Inflammatory macrophage (primary cell): ENCODE measurements at regions not wholly inside any gene's neighbourhood (a gene's known extent, or its start where the extent isn't known, plus 50 kb on each side); places are given as distances from the start of the nearest gene placed in this dataset.
"Not testable (repeated sequence)": the region's sequence is repeated elsewhere in the genome, so short reads cannot be mapped to it uniquely, and the experiment has no call there.

Experiments used
- DNase-seq, 2 donors: peaks; one replicate each; pipeline ENCODE4 v3.0.0-alpha.2; 2020 to 2022

DNA sequence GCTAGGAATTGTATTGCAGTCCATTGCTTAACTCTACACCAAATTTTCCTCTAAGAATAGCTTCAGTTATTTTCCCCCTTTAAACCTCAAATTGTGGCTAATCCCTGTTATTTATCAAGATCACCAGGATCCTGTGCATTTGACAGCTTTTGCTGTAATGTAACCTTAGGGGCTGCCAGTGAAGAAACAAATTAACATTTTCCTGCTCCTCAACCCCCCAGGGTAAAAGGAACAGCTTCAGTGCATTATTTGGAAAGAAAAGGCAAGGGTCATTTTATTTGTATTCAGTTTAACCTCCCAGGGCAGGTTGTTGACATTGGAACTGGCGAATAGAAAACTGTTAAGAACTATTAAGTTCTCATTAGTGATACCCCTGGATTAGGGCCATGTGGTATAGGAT, 57.0 kb downstream of the PCDH20 start:
- DNase-seq = no peak

DNA sequence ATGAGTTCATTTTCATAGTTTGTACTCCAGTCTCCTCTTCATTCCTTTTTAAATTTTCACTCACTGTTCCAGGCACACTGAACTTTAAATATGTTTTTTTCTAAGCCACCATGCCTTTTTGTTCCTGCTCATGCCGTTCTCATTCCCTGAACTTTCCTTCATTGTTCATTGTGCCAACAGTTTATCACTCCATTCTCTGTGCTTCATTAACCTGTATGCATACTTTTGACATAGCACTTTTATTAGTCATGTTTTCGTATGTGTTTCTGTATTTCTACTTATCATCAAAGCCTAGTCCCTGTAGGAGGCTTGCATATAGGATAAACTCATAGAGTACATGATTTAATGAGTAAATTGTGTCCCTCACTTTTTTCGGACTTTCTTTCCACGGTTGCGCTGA, 65.3 kb downstream of the PCDH20 start:
- DNase-seq = no peak

DNA sequence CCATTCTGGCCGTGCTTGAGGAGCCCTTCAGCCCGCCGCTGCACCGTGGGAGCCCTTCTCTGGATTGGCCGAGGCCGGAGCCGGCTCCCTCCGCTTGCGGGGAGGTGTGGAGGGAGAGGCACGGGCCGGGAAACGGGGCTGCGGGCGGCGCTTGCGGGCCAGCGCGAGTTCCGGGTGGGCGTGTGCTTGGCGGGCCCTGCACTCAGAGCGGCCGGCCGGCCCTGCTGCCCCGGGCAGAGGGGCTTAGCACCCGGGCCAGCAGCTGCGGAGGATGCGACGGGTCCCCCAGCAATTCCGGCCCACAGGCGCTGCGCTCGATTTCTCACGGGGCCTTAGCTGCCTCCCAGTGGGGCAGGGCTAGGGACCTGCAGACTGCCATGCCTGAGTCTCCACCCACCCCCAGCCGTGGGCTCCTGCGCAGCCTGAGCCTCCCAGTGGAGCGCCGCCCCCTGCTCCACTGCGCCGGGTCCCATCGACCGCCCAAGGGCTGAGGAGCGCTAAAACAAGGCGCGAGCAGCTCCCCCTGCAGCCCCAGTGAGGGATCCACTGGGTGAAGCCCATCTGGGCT, 76.5 kb downstream of the PCDH20 start:
- no peak for DNase-seq

DNA sequence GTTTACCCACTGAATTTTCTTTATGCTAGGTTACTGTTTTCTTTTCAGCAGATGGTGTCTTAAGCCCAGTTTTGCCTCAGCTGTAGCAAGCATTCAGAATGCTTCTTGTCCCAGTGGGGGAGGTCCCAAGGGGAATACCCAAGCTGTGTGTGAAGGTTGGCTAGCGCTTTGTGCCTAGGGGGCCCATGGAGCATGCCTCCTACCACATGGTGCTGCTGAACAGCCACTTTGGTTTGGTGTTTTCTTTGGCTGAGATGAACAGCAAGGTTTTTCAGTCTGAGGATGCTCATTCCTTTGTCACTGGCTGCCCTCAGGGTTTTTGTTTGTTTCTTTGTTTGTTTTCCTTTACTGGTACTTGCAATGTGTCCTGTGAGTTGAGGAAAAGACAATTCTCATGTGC, 99.0 kb downstream of the PCDH20 start:
- no peak for DNase-seq

DNA sequence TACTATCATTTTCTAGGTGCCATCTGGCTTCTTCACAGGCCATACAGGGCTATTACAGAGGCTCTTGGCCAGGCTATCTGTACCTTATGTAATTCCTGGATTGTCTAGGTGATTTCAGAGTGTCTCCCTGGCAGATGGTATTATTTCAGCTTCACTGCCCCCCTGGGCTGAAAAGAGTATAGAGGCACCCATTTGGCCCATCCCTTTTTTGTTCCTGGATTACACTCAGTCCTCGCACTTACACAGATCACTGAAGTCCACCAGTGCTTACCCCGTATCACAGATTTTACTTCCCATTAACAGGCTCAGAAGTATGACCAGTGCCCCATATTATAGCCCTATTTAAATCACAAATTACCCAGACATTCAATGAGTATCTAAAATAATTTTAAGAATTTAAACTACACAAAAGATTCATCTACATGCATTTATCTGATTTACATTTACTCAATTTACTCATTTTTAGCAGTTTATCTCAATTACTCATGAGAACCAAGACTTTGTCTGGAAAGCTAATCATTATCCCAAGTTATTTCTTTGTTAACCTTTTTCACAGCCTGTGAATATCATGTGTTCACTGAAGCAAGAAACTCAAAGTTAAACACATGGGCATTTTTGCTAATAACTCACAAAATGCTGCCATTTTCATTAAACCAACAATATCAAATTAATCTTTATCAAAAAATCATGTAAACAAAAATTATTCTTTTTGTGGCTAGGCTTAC, 121.0 kb downstream of the PCDH20 start:
- DNase-seq = no peak

DNA sequence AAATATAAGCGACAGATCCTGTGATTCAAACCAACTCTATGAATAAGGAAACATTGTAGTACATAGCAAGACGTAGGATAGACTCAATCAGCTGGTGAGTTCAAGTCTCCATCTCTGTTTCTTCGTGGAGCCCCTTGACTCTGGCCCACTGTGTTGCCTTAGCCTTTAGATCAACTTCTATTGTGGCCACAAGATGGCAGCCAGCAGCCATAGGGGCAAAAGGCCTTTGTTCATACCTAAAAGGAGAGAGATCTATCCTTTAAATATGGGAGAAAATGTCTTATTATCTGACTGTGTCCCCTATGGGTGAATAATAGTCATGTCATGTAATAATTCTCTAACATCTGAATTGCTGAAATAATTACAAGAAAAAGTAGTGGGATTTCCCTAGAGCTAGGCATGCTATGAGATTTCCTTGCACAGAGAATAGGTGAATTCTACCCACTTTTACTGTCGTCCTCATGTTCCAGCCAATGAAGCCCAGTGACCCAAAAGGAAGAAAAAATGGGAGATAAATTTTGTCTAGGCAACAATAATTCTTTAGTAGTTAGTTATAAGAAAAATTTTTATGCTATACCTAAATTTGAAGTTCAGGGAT, 129.4 kb downstream of the PCDH20 start:
- no peak for DNase-seq

DNA sequence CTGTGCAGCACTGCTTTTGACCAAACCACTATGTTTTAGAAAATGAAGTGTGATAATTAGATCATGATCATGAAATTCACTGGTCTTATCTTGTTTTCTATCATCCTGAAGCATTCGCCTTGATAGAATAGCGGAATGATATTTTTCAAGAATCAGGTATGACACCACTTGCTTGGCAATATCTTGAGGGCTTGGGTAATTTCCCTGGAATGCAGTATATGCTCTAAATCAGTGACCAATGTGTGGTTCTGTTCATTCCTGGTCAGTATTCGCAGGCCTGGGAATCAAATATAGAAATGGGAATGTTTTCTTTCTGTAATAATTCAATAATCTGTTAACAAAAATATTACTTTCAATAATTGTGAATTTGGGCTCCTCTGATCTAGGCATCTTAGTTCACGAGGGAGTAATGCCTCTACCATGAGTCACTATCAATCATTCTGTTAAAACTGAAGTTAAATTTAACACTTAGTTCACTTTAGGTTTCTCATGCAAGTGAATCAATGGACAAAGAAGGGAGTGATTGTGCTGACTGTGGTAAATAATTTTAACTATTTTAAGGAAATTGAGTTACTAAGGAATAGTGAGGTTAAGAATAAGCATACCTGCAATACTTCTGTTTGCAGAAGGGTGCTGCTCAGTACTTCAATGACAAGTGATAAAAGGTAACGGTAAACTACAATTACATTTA, 137.9 kb downstream of the PCDH20 start:
- DNase-seq = no peak

DNA sequence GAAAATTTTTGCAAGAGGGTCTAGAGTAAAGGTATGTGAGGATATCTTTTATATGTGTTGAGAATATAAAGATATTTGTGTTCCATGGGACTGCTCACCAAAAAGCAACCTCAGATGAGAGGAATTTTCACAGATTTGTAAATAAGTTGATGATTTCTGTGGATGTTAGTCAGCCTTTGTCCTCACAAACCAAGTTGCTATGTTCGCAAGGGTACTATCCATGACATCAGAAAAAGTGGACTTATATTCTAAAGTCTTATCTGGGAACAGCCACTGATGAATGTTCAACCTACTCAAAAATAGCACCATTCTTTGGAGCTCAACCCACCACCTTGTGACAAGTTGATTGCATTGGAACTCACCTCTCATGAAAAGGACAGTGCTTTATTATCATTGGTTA, 138.6 kb downstream of the PCDH20 start:
- no peak for DNase-seq

DNA sequence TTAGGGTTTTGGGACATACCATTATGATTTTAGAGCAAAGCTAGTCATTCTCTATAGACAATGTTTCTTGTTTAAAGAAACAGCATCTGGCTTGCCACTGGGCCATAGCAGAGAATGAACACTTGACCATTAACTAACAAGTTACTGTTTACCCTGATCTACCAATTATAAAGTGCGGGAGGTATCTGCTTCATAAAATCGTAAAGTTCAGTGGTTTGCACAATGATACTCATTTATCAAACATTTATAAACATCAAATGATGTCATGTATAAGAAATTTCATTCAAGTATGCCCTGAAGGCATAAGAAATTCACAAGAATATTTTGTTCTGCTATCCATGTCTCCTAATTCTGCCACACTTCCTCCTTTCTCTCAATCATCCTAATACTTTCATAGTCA, 139.2 kb downstream of the PCDH20 start:
- DNase-seq = no peak

DNA sequence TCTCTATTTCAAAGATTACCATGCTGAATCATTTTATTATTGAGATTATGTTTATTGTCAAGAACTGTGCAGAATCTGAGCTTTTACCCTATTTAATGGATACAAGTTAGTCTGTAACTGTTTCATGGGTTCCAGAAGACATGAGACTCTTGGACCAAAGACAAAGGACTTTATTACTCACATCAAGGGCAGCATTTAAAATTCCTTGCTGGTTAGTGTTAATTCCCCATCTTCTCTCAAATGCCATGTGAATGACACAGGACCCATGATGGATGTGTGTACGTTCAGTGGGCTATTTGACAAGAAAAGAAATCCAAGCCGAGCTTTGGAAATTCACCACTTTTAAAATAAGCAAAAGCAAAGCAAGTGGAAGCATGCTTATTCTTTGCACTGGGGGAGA, 139.9 kb downstream of the PCDH20 start:
- DNase-seq = no peak

DNA sequence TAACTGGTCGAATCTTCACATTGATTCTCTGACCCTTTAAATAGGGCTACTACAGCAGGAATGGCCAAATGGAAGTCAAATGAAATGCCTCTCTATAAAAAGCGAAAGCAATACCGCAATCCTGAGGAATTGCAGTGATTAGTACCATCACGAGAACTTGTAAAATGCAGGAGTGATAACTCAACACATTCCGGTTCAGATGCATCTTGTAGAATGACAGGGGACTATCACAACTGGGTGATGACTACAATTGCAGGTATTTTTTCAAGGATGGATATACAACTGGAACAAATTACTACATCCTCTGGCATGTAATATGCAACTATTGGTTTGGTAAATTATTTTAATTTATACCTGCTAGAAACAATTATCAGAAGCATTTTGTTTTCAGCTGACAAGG, 140.4 kb downstream of the PCDH20 start:
- DNase-seq = no peak

DNA sequence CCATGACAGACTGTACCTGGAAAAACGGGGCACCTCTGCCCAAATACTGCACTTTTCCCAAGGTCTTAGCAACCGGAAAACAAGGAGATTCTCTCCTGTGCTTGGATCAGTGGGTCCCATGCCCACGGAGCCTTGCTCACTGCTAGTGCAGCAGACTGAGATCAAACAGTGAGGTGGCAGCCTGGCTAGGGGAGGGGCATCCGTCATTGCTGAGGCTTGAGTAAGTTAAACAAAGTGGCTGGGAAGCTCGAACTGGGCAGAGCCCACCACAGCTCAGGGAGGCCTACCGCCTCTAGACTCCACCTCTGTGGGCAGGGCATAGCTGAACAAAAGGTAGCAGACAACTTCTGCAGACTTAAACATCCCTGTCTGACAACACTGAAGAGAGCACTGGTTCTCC, 148.8 kb downstream of the PCDH20 start:
- DNase-seq = not testable (repeated sequence)

DNA sequence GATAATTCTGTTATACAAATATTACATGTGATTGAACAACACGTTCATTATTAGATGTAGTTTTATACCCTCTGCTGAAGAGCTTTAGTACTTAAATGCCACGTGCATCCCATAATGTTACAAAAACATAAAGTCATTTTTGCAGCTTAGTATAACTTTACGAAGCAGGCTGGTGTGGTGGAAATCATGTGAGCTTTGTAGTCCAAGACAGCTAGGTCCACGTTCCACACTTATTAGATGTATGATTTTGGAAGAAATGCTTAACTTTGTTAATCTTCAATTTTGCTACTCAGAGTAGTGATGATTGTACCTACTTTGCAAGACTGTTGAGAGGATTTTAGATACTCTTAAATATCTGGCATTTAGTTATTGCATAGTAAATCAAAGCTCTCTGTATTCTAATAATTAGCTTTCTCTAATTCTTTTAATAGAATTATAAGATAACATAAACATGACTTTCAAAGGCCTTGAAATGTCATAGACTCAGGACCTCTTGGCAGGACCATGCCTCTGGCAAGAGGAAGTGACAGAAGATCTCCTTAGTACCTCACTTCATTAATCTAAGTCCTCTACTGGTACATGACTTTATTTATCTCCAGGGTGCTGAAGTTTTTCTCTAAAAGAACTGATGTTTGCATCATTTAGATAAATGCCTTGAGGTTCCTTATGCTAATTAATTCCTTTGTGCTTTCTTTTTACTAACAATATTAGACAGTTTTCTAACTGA, 153.7 kb downstream of the PCDH20 start:
- DNase-seq = no peak

DNA sequence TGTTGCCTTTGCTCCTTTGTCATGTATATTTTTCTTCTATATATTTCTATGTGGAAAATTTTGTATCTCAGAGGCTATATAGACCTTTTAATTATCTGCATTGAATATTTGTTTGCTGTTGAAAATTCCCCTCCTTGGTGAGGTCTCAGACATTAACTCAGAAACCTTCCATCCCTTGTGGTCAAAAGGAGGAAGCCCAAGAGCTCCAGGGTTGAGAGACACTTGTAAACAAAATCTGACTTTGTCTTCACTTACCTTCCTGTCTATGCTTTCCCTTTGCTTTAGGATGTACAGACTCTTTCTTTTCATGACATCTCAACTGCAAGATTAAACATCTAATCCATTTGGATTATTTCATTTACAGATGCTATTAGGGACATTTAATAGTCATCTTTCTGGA, 157.5 kb downstream of the PCDH20 start:
- DNase-seq = no peak

DNA sequence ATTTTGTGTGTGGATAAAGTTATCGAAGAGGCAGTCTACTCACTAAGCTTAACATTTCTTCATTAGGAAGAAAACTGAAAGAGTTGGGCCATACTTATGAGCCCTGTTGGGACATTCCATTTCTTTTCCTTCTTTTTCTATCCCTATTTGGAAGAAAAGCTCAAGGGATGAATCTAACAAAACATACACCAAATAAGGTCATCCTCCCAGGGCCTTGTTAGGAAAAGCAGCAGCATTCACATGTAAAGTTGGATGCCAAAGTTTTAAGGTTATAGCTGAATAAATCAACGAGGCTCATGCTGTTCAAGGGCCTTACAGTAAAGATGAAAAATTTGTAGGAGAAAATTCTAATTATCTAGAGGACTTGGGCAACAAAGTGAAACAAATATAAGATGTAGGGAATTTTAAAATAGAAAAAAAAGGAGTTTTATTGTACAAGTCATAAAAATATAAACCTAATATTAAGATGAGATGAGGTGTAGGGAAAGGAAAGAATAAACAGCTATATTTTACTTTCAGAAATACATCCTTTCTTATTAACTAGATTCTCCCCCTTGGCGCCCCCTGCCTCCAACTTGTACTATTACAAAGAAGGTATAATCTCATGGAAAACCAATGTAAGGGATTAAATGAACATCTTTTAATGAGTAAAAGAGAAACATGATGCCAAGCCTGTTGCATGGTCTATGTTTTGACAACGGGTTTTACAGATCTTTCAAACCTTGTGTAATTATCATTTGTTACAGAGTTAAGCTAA, 160.4 kb downstream of the PCDH20 start:
- DNase-seq = no peak

DNA sequence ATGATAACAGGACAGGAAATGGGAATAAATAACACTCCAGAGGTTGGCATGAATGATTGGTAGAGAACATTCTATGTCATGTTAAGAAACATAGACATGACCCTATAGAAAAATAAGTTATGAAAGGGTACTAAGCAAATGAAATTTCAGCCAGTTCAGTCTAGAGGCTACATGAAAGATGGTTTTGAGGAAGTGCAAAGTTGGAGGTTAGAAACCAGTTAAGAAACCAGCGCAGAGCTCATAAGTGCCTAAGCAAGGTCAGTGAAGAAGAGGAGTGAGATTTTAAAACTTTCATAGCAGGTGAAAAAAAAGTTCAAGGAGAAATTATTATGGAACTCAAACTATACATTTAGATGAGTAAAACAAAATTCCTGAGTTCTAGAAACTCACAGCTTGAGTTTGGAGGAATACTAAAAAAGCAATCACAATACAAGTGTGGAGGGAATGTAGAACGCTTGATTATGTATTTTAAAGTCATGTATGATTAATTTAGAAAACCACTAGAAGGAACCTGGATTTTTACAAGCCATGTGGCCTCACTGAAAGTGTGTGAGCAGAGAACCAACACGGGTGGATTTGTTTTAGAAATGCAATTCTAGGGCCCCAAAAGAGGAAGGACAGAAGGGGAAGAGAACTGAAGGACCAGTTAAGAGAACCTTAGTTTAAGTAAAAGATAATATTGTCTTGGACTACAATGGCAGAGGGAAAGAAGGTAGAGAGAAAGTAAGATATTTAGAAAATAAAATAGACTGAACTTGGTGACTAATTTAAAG, 162.4 kb downstream of the PCDH20 start:
- no peak for DNase-seq

DNA sequence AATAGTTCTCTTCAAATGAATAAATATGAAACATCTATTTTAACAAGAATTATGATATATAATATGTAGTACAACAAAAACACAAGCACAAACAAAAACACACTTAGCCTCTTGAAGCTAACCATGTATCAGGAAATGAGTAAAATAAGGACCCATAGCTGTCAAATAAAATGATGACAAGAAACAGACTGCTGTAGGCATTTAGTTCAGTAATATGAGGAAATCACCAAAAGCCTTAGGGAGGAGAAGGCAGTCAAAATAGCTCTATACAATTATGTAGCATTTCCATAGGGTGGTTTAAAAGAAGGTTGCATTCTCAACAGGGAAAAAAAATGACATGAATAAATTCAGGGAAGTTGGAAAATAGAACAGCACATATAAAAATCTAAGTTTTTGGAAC, 163.4 kb downstream of the PCDH20 start:
- no peak for DNase-seq

DNA sequence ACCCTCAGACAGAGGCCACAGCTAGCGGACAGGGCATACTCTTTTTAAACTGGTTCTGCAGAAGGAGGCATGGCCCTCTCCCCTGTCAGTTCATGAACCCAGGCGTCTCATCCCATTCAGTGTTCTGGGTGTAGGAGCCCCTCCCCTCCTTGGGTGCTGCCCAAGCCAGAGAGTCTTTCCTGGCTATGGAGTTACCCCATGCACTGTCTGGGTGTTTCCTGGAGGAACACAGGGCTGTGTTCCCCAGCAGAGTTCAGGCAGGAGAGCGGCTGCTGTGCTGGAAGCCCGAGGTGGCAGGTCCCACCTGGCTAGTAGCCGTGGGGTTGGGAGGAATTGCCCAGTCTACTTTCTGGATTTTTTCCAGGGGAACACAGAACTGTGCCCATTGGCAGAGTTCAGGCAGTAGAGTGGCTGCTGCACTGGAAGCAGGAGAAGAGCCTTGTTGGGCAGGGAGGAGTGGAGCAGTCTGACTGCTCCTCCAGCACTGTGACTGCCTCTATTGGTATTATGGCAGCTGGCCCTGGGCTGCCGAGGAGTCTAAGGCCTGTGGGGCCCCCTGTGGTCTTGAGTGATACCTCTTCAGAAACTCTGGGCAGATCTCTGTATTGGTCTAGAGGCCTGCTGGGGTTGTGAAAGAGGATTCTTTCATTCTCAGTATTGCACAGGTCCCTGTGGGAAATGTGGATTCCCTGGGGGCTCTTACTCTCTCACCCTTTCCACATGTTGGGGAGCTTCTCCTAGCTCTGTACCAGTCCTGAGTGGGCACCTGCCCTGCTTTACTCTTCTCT, 168.3 kb downstream of the PCDH20 start:
- DNase-seq = no peak

DNA sequence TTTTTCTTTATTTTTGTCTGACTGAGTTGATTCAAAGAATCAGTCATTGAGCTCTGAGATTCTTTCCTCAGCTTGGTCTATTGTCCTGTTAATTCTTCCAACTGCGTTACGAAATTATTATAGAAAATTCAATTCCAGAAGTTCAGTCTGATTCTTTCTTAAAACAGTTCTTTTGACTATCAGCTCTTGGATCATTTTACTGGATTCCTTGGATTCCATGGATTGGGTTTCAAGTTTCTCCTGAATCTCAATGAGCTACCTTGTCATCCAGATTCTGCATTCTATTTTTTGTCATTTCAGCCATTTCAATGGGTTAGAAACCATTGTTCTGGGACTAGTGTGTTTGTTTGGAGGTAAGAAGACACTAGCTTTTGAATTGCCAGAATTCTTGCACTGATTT, 169.3 kb downstream of the PCDH20 start:
- no peak for DNase-seq

DNA sequence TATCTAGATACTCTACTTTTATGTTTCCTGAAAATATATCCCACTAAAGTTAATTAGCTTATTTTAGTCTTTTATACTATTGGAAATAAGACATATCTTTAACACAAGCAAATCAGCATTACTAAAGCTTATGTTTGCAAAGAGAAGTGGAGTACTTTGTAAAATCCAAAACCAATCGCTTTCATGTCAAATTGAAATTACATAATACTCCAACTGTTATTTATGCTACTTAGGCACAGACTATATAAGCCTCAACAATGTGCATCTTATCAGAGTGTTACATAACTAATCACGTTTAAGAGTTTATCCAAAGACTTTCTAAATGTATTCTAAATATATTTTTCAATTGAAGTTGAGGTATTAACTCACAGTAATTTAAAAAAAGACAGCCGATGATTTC, 200.0 kb downstream of the PCDH20 start:
- DNase-seq = no peak

DNA sequence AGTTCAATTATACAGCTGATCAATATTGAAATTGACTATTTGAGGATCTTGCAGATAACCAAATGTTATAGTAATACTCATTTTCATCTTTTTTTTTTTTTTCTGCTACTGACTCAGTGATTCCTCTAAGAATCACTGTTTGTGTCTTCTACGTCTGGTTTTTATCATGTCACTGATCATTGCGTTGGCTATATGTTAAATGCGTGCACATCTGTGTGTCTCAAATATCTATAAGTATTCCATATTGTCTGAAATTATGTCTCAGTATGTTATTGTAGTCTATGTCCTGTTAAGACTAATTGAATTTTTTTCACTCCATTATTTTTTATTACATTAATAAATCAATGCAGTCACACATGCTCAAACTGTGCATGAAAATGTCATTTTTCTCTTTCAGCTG, 200.5 kb downstream of the PCDH20 start:
- no peak for DNase-seq
